Choroid plexus epithelial cell (primary cell): ENCODE measurements at regions not wholly inside any gene's neighbourhood (a gene's known extent, or its start where the extent isn't known, plus 50 kb on each side); places are given as distances from the start of the nearest gene placed in this dataset.

Source experiments
- DNase-seq: peaks from one replicate; pipeline ENCODE4 v3.0.0-alpha.2; 2010; ENCODE audit warnings: low read depth
- H3K4me3 ChIP-seq: 2 replicates; pipeline ENCODE4 v1.5.1; 2011; ENCODE audit warnings: low read depth, mild to moderate bottlenecking, control low read depth, low read length, moderate library complexity
- TF ChIP-seq, protein P1 (sequence below): conservative IDR thresholded peaks from 2 replicates; pipeline ENCODE4 v1.5.1; 2011; ENCODE audit warnings: low read depth, mild to moderate bottlenecking, control low read depth, inconsistent platforms, low read length, moderate library complexity

GRCh38 chr6:163974322-163974721 lies 559.8 kb downstream of the QKI start:
- no peak for DNase-seq
- TF ChIP-seq, protein P1, sequence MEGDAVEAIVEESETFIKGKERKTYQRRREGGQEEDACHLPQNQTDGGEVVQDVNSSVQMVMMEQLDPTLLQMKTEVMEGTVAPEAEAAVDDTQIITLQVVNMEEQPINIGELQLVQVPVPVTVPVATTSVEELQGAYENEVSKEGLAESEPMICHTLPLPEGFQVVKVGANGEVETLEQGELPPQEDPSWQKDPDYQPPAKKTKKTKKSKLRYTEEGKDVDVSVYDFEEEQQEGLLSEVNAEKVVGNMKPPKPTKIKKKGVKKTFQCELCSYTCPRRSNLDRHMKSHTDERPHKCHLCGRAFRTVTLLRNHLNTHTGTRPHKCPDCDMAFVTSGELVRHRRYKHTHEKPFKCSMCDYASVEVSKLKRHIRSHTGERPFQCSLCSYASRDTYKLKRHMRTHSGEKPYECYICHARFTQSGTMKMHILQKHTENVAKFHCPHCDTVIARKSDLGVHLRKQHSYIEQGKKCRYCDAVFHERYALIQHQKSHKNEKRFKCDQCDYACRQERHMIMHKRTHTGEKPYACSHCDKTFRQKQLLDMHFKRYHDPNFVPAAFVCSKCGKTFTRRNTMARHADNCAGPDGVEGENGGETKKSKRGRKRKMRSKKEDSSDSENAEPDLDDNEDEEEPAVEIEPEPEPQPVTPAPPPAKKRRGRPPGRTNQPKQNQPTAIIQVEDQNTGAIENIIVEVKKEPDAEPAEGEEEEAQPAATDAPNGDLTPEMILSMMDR = no peak

GRCh38 chr6:163971841-163972838 lies 557.6 kb downstream of the QKI start:
- no peak for DNase-seq
- no peak overlapping the region for H3K4me3 ChIP-seq
- TF ChIP-seq, protein P1 = no peak

More at GRCh38 chr6:163974322-163974721, 559.8 kb downstream of the QKI start:
- no peak overlapping the region for H3K4me3 ChIP-seq

GRCh38 chr6:163970846-163971564 lies 556.5 kb downstream of the QKI start:
- TF ChIP-seq, protein P1 = no peak
- no peak for DNase-seq
- H3K4me3 ChIP-seq = no peak overlapping the region

- H3K4me3 ChIP-seq = no peak overlapping the region
- DNase-seq = peak; percentile 12
- TF ChIP-seq, protein P1 = no peak
Observed at GRCh38 chr6:163965426-163966348, 551.2 kb downstream of the QKI start.

- no peak overlapping the region for H3K4me3 ChIP-seq
- TF ChIP-seq, protein P1 = no peak
- DNase-seq = no peak
Observed at GRCh38 chr6:163964789-163965188, 550.3 kb downstream of the QKI start.
